Upper lobe of left lung (tissue), 6 donors: ENCODE measurements at regions not wholly inside any gene's neighbourhood (a gene's known extent, or its start where the extent isn't known, plus 50 kb on each side); places are given as distances from the start of the nearest gene placed in this dataset.

Experiments used
- ATAC-seq, 2 donors: fragments of 200-7000 bp; cut with Tn5 transposase; one replicate each; pipeline ENCODE4 v1.9.1; 2022; ENCODE audit warnings: mild to moderate bottlenecking in 2 of 2, moderate library complexity in 2 of 2; ENCODE audit not compliant: low FRiP score in 2 of 2
- DNase-seq, 2 donors: peaks; one replicate each; pipeline ENCODE4 v3.0.0-alpha.2; 2019 to 2020
- H3K27ac ChIP-seq, 4 donors: fragments of 200-600 bp; sonication (generic); one replicate each; pipeline ENCODE4 v1.5.1; 2016 to 2019
- H3K27me3 ChIP-seq, 4 donors: fragments of 200-600 bp; sonication (generic); one replicate each; pipeline ENCODE4 v1.5.1; 2017 to 2019
- H3K36me3 ChIP-seq, 4 donors: fragments of 200-600 bp; sonication (generic); one replicate each; pipeline ENCODE4 v1.5.1; 2016 to 2019
- H3K4me1 ChIP-seq, 4 donors: fragments of 200-600 bp; sonication (generic); one replicate each; pipeline ENCODE4 v1.5.1; 2018 to 2019
- H3K4me3 ChIP-seq, 4 donors: fragments of 200-600 bp; sonication (generic); one replicate each; pipeline ENCODE4 v1.5.1; 2017 to 2019; ENCODE audit warnings: mild to moderate bottlenecking in 2 of 4, moderate library complexity in 1 of 4
- H3K9me3 ChIP-seq, 4 donors: fragments of 200-600 bp; sonication (generic); one replicate each; pipeline ENCODE4 v1.5.1; 2018 to 2019
- EP300 ChIP-seq, 4 donors: sonication (generic); formaldehyde crosslinking; IDR thresholded peaks; one replicate each; pipeline ENCODE4 v1.5.1; 2017; ENCODE audit warnings: antibody characterized with exemption in 4 of 4, control low read depth in 2 of 4
- POLR2A ChIP-seq, 4 donors: fragments of 450-650 bp; IDR thresholded peaks; one replicate each; pipeline ENCODE4 v1.5.1; 2016 to 2017; ENCODE audit warnings: antibody characterized with exemption in 4 of 4, mild to moderate bottlenecking in 2 of 4
- POLR2AphosphoS5 ChIP-seq, 2 donors: sonication (generic); formaldehyde crosslinking; IDR thresholded peaks; one replicate each; pipeline ENCODE4 v1.5.1; 2017; ENCODE audit warnings: antibody characterized with exemption in 2 of 2
- WGBS, 2 donors: methylation state at CpG; one replicate each; pipeline ENCODE4 v1.1.5; 2017 to 2018; 5-methylcytosine and 5-hydroxymethylcytosine counted together
- TF ChIP-seq, protein P1 (sequence below), 6 experiments: fragments of 450-650 bp in 4 of 6; fragments of 200-600 bp in 2 of 6; sonication (generic) in 2 of 6; IDR thresholded peaks; one replicate each; pipeline ENCODE4 v1.5.1; 2016 to 2019; ENCODE audit warnings: antibody characterized with exemption in 6 of 6
- donor health status: DM: no; HTN: no; CAD: no; lungs with moderate emphysema.
- donor health status: DM: no; HTN: yes; CAD: no; lungs with severe emphysema.

DNA sequence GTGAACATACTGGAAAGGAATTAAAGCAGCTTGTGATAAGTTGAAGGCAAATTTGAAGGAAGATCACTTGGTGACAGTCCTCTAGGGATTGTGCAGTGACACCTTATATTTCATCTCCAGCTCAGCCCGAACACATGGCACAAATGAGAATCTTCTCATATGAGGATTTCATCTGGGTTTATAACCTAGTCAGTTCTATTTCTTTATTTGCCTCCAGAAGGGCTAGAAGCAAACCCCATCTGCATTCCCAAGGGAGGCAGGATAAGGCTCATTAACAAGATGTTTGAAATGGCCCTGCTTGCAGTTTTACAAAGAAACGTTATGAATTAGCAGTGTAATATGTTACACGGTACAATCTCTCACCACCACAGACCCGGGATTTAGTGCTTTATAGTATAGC lies 90.7 kb upstream of the KRR1 start:
- no peak overlapping the region for H3K4me3 ChIP-seq
- no peaks in the 10 kb centered on the region for H3K27me3 ChIP-seq
- H3K9me3 ChIP-seq: no peaks in the 10 kb centered on the region
- DNase-seq (no peak), ATAC-seq (no peak)
- 80 to 85% methylated on average over 4 of the region's 4 CpGs for WGBS, 2 donors
- TF ChIP-seq POLR2A (IDR thresholded peaks at IDR 0.05) (no peak), POLR2AphosphoS5 (IDR thresholded peaks at IDR 0.05) (no peak), EP300 (IDR thresholded peaks at IDR 0.05) (no peak)
- TF ChIP-seq, protein P1, sequence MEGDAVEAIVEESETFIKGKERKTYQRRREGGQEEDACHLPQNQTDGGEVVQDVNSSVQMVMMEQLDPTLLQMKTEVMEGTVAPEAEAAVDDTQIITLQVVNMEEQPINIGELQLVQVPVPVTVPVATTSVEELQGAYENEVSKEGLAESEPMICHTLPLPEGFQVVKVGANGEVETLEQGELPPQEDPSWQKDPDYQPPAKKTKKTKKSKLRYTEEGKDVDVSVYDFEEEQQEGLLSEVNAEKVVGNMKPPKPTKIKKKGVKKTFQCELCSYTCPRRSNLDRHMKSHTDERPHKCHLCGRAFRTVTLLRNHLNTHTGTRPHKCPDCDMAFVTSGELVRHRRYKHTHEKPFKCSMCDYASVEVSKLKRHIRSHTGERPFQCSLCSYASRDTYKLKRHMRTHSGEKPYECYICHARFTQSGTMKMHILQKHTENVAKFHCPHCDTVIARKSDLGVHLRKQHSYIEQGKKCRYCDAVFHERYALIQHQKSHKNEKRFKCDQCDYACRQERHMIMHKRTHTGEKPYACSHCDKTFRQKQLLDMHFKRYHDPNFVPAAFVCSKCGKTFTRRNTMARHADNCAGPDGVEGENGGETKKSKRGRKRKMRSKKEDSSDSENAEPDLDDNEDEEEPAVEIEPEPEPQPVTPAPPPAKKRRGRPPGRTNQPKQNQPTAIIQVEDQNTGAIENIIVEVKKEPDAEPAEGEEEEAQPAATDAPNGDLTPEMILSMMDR (IDR thresholded peaks at IDR 0.05): no peak
- no peaks in the 10 kb centered on the region for H3K36me3 ChIP-seq
- no peaks in the 10 kb centered on the region for H3K4me1 ChIP-seq
- H3K27ac ChIP-seq: no peak overlapping the region

DNA sequence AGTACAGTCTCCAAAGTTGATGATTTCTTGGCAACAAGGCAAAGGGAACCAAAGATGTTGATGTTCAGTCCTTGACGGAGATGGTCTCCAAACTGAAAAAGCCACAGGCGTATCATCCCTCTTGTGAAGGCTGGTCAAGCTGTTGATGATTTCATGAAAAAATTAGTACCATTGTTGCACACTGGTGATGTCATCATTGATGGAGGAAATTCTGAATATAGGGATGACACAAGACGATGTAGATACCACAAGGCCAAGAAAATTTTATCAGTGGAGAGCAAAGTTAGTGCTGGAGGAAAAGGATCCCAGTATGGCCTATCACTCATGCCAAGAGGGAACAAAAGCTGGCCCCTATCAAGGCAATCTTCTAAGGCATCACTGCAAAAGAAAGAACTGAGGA lies 88.7 kb upstream of the KRR1 start:
- 91 to 95% methylated on average over 3 of the region's 3 CpGs for WGBS, 2 donors
- Histone ChIP-seq H3K27me3 (no peaks in the 10 kb centered on the region), H3K36me3 (no peaks in the 10 kb centered on the region), H3K9me3 (no peaks in the 10 kb centered on the region), H3K4me1 (no peaks in the 10 kb centered on the region), H3K27ac (no peak overlapping the region), H3K4me3 (no peak overlapping the region)
- TF ChIP-seq, protein P1 (IDR thresholded peaks at IDR 0.05): no peak
- TF ChIP-seq POLR2A (IDR thresholded peaks at IDR 0.05): no peak
- no peak for TF ChIP-seq EP300 (IDR thresholded peaks at IDR 0.05)
- no peak for TF ChIP-seq POLR2AphosphoS5 (IDR thresholded peaks at IDR 0.05)
- ATAC-seq (no peak), DNase-seq (no peak)

DNA sequence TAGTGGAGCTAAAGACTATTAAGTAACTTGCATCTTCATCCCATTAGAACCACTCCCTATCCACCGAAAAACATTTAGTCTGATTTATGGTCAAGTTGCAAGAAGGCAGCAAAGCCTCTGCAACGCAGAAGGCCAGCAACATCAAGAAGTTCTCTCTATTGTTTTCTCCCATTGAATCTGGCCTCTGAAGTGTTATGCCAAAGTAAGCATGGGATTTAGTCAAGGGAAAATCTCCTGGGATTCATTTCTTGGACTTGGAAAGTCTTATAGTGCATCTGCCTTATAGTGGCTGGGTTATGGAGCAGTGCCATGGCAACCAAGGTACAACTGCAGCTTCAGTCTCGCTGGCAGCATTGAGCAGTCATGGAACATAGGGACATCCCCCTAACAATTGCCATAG lies 87.7 kb upstream of the KRR1 start:
- Histone ChIP-seq H3K9me3 (no peaks in the 10 kb centered on the region), H3K4me3 (no peak overlapping the region), H3K4me1 (no peaks in the 10 kb centered on the region), H3K27ac (no peak overlapping the region), H3K27me3 (no peaks in the 10 kb centered on the region), H3K36me3 (no peaks in the 10 kb centered on the region)
- TF ChIP-seq POLR2A (IDR thresholded peaks at IDR 0.05): no peak
- TF ChIP-seq, protein P1 (IDR thresholded peaks at IDR 0.05): no peak
- TF ChIP-seq EP300 (IDR thresholded peaks at IDR 0.05): no peak
- no peak for TF ChIP-seq POLR2AphosphoS5 (IDR thresholded peaks at IDR 0.05)
- no peak for DNase-seq
- no peak for ATAC-seq
- WGBS, 2 donors: 88 to 91% methylated on average over 3 of the region's 3 CpGs

DNA sequence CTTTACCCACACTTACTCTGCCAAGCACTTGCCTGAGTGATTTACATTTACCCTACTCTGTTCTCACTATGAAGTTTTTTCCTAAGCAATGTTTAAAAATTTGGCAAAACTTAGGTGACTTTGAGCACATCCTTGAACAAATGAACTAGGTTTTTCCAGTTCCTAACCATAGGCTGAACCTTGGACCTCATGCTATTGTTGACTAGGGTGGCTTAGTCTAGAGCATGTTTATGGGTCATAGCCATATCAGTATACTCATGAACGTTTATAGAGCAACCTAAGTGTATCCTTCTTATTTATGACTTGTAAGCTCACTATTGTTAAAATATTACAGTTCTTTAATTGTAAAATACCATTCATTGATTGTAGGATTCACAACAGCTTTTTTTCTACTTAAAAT lies 85.0 kb upstream of the KRR1 start:
- Histone ChIP-seq H3K4me1 (no peaks in the 10 kb centered on the region), H3K27ac (no peak overlapping the region), H3K4me3 (no peak overlapping the region), H3K27me3 (no peaks in the 10 kb centered on the region), H3K9me3 (no peaks in the 10 kb centered on the region), H3K36me3 (no peaks in the 10 kb centered on the region)
- TF ChIP-seq POLR2AphosphoS5 (IDR thresholded peaks at IDR 0.05) (no peak), EP300 (IDR thresholded peaks at IDR 0.05) (no peak), POLR2A (IDR thresholded peaks at IDR 0.05) (no peak)
- TF ChIP-seq, protein P1 (IDR thresholded peaks at IDR 0.05): no peak
- 65 to 74% methylated on average over 1 of the region's 1 CpG for WGBS, 2 donors
- no peak for ATAC-seq
- no peak for DNase-seq

DNA sequence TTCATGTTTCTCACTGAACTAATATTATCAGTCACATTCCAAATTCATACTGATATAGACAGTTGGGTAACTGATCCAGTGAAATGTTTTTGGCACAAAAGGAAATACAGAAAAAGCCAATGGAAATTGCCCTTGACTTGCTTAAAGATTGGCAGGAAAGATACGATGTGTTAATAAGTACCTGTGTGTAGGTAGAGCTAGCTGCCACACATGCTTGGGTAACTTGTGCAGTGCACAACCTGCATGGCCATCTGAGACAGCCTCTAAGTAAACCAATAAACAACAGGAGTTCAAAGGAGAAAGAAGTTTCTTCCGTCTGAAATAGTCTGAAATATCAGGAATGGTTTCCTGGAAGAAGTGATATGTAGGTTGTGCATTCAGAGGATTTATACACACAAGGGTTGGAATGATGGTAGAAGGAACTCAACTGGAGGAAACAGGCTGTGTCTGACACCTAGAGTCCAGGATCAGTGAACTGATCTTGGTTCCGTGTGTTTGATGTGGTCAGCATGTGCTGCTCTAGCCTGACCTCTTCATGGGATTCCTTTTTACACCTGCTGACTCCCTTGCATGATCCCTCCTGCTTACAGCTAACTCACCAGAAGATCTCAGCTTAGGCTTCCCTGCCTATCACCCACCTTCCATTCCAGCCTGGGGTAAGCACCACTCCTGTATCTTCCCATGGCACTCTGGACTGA lies 81.4 kb upstream of the KRR1 start:
- DNase-seq (no peak), ATAC-seq (no peak)
- H3K36me3 ChIP-seq: no peaks in the 10 kb centered on the region
- whole genome bisulfite sequencing, 2 donors: 87 to 93% methylated on average over 3 of the region's 3 CpGs
- TF ChIP-seq EP300 (IDR thresholded peaks at IDR 0.05) (no peak), POLR2A (IDR thresholded peaks at IDR 0.05) (no peak), POLR2AphosphoS5 (IDR thresholded peaks at IDR 0.05) (no peak)
- TF ChIP-seq, protein P1 (IDR thresholded peaks at IDR 0.05): no peak
- H3K4me1 ChIP-seq: no peaks in the 10 kb centered on the region
- no peaks in the 10 kb centered on the region for H3K27me3 ChIP-seq
- H3K4me3 ChIP-seq: no peak overlapping the region
- no peaks in the 10 kb centered on the region for H3K9me3 ChIP-seq
- H3K27ac ChIP-seq: no peak overlapping the region
